ENCODE measurements at regions not wholly inside any gene's neighbourhood (a gene's known extent, or its start where the extent isn't known, plus 50 kb on each side); places are given as distances from the start of the nearest gene placed in this dataset.

DNA sequence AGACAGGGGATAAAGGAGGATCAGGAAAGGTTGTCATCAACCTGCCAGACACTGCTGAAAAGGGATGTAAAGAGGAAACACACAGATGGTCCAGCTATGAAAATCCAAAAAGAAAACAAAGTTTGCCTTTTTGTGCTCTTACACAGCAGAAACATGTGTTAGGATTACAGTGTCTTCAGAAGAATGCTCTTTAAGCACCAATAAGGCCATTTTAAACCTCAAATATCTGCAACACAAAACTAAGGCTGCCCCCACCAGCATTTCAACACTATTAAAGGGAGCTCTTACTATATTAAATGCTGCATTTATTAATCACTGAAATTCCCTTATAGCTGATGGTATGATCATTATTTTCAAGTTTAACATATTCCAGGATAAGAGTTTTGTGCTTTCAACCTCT lies 922.5 kb downstream of the NLGN4Y start:
- TF ChIP-seq, protein P1, sequence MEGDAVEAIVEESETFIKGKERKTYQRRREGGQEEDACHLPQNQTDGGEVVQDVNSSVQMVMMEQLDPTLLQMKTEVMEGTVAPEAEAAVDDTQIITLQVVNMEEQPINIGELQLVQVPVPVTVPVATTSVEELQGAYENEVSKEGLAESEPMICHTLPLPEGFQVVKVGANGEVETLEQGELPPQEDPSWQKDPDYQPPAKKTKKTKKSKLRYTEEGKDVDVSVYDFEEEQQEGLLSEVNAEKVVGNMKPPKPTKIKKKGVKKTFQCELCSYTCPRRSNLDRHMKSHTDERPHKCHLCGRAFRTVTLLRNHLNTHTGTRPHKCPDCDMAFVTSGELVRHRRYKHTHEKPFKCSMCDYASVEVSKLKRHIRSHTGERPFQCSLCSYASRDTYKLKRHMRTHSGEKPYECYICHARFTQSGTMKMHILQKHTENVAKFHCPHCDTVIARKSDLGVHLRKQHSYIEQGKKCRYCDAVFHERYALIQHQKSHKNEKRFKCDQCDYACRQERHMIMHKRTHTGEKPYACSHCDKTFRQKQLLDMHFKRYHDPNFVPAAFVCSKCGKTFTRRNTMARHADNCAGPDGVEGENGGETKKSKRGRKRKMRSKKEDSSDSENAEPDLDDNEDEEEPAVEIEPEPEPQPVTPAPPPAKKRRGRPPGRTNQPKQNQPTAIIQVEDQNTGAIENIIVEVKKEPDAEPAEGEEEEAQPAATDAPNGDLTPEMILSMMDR (IDR thresholded peaks at IDR 0.05): no peak
- no peak for DNase-seq
- no peak overlapping the region for H3K27ac Mint-ChIP-seq
- no peaks in the 10 kb centered on the region for H3K36me3 Mint-ChIP-seq (ENCODE audit: low read depth)
- no peak overlapping the region for H3K4me3 Mint-ChIP-seq
- peaks cover 6% of the 10 kb centered on the region; the same call in 1 of the 2 replicates for H3K4me1 Mint-ChIP-seq (ENCODE audit: low read depth)
- no peaks in the 10 kb centered on the region for H3K27me3 Mint-ChIP-seq (ENCODE audit: insufficient read depth)
- H3K9me3 Mint-ChIP-seq: no peaks in the 10 kb centered on the region

- TF ChIP-seq, protein P1 (IDR thresholded peaks at IDR 0.05): no peak
- Mint-ChIP-seq H3K4me3 (no peak overlapping the region), H3K4me1 (ENCODE audit: low read depth) (peaks cover 6% of the 10 kb centered on the region; the same call in 1 of the 2 replicates), H3K36me3 (ENCODE audit: low read depth) (no peaks in the 10 kb centered on the region), H3K27ac (no peak overlapping the region), H3K27me3 (ENCODE audit: insufficient read depth) (no peaks in the 10 kb centered on the region), H3K9me3 (no peaks in the 10 kb centered on the region)
- DNase-seq: no peak
Observed at GRCh38 chrY:15447959-15448358, 923.6 kb downstream of the NLGN4Y start.

DNA sequence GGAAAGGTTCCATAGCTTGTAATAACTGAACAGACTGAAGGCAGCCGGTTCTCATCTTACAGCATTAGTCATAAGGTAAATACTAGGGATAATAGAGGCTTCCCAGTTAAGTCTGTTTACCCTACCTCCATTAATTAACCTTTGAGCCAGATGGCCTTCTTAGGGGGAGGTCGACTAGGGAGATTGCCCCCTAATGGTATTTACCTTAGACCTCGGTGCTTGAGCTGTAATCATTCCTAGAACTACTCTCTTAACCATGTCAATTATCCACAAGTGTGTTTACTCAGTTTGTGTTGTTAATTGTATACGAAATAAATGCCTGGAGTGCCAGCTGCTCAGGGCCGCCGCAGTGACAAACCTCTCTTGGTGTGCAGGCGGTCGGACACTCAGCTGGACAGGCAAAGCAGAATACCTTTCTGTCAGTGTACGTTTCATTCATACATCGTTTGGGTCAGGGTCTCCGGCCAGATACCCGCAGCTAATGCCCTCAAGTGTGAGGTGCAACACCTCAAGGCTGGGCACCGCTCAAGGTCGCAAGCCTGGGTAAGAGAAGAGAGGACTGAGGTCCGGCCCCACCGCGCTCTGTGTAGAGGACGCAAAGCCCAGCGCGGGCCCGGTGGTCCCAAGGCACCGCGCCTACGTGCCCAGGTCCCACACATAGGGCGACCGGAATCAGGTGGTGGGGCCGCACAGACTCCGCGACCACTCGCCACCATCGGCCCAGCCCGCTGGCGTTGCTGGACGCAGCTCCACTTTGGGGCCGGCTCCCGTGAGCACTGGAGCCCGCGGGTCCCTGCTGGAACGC lies 931.0 kb downstream of the NLGN4Y start:
- H3K27me3 Mint-ChIP-seq (ENCODE audit: insufficient read depth): no peaks in the 10 kb centered on the region
- H3K4me3 Mint-ChIP-seq: peak overlapping the region; percentile 57; the same call in 1 of the 2 replicates
- TF ChIP-seq, protein P1 (IDR thresholded peaks at IDR 0.05): no peak
- no peak overlapping the region for H3K27ac Mint-ChIP-seq
- H3K4me1 Mint-ChIP-seq (ENCODE audit: low read depth): no peaks in the 10 kb centered on the region
- no peak for DNase-seq
- no peaks in the 10 kb centered on the region for H3K36me3 Mint-ChIP-seq (ENCODE audit: low read depth)
- no peaks in the 10 kb centered on the region for H3K9me3 Mint-ChIP-seq

GRCh38 chrY:15455980-15456469 lies 931.7 kb downstream of the NLGN4Y start:
- Mint-ChIP-seq H3K9me3 (no peaks in the 10 kb centered on the region), H3K4me1 (ENCODE audit: low read depth) (no peaks in the 10 kb centered on the region), H3K4me3 (peak overlapping the region; percentile 57; the same call in 1 of the 2 replicates), H3K27ac (no peak overlapping the region), H3K36me3 (ENCODE audit: low read depth) (no peaks in the 10 kb centered on the region), H3K27me3 (ENCODE audit: insufficient read depth) (no peaks in the 10 kb centered on the region)
- TF ChIP-seq, protein P1 (IDR thresholded peaks at IDR 0.05): no peak
- DNase-seq: peak; percentile 39

GRCh38 chrY:15456491-15456890 lies 932.2 kb downstream of the NLGN4Y start:
- Mint-ChIP-seq H3K27me3 (ENCODE audit: insufficient read depth) (no peaks in the 10 kb centered on the region), H3K36me3 (ENCODE audit: low read depth) (no peaks in the 10 kb centered on the region), H3K27ac (no peak overlapping the region), H3K9me3 (no peaks in the 10 kb centered on the region), H3K4me1 (ENCODE audit: low read depth) (no peaks in the 10 kb centered on the region), H3K4me3 (no peak overlapping the region)
- TF ChIP-seq, protein P1 (IDR thresholded peaks at IDR 0.05): no peak
- DNase-seq: no peak
